22Rv1 (cell line): ENCODE measurements at regions not wholly inside any gene's neighbourhood (a gene's known extent, or its start where the extent isn't known, plus 50 kb on each side); places are given as distances from the start of the nearest gene placed in this dataset.

Source experiments
- CTCF ChIP-seq: fragments of 450-650 bp; IDR thresholded peaks from 2 replicates; pipeline ENCODE4 v1.5.1; 2017; ENCODE audit warnings: mild to moderate bottlenecking
- ZFX ChIP-seq: fragments of 450-650 bp; IDR thresholded peaks from 2 replicates; pipeline ENCODE4 v1.6.1; 2017; ENCODE audit warnings: antibody characterized with exemption, borderline replicate concordance

GRCh38 chr3:3368306-3368705 is 188.8 kb upstream of the CRBN start:
- TF ChIP-seq CTCF (no peak), ZFX (no peak)
